Progenitor cell of endocrine pancreas (in vitro differentiated cells): ENCODE measurements at regions not wholly inside any gene's neighbourhood (a gene's known extent, or its start where the extent isn't known, plus 50 kb on each side); places are given as distances from the start of the nearest gene placed in this dataset.

Source experiments
- DNase-seq: peaks from one replicate; pipeline ENCODE4 v3.0.0; 2021; ENCODE audit warnings: low spot score; ENCODE audit not compliant: unreplicated experiment
- H3K27ac Mint-ChIP-seq: 2 replicates; pipeline ENCODE4 v1.8.0; 2021; ENCODE audit warnings: mild to moderate bottlenecking, moderate library complexity, mixed read lengths
- H3K27me3 Mint-ChIP-seq: 2 replicates; pipeline ENCODE4 v1.8.0; 2021; ENCODE audit warnings: mixed read lengths
- H3K36me3 Mint-ChIP-seq: 2 replicates; pipeline ENCODE4 v1.8.0; 2022; ENCODE audit warnings: mixed read lengths; ENCODE audit not compliant: insufficient read depth
- H3K4me1 Mint-ChIP-seq: 2 replicates; pipeline ENCODE4 v1.8.0; 2021; ENCODE audit warnings: low read depth, mixed read lengths
- H3K4me3 Mint-ChIP-seq: 2 replicates; pipeline ENCODE4 v1.8.0; 2021; ENCODE audit warnings: low read depth, mild to moderate bottlenecking, moderate library complexity, mixed read lengths
- H3K9me3 Mint-ChIP-seq: 2 replicates; pipeline ENCODE4 v1.8.0; 2021; ENCODE audit warnings: low read depth, mixed read lengths
- TF ChIP-seq, protein P1 (sequence below): fragments of 200-600 bp; sonication (generic); IDR thresholded peaks from one replicate; pipeline ENCODE4 v1.5.0; 2021; ENCODE audit warnings: antibody characterized with exemption, mild to moderate bottlenecking; ENCODE audit not compliant: unreplicated experiment

DNA sequence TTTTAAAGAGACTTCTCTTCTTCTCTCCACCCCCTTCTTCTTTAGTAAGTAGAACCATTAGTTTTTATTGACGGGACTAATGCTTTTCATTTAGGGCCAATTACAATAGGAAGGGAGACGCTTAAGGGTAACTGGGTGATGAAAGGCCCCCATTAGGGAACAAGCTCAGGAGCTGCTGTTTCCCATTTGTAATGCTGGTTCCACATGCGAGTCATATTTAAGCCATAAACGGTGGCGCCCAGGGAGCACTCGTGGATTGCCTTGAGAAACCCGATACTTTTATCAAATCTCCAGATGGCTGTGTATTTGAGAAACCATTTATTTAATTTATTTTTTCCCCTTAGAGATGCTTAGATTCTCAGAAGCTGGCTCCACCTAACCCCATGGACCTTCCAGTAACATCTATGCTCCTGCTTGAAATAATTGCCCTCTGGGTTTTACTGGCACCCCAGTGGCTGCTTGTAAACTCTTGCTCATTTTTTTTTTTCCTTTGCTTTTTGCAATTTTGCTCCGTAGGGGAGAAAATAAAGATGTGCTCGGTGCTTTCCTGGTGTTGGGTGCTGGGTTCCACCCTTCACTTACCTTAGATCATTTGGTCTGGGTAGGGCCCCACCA is 124.2 kb upstream of the MSX1 start:
- no peaks in the 10 kb centered on the region for H3K36me3 Mint-ChIP-seq
- H3K27me3 Mint-ChIP-seq = no peaks in the 10 kb centered on the region
- H3K9me3 Mint-ChIP-seq = no peaks in the 10 kb centered on the region
- no peak for DNase-seq
- no peak overlapping the region for H3K4me3 Mint-ChIP-seq
- H3K27ac Mint-ChIP-seq = no peak overlapping the region
- TF ChIP-seq, protein P1, sequence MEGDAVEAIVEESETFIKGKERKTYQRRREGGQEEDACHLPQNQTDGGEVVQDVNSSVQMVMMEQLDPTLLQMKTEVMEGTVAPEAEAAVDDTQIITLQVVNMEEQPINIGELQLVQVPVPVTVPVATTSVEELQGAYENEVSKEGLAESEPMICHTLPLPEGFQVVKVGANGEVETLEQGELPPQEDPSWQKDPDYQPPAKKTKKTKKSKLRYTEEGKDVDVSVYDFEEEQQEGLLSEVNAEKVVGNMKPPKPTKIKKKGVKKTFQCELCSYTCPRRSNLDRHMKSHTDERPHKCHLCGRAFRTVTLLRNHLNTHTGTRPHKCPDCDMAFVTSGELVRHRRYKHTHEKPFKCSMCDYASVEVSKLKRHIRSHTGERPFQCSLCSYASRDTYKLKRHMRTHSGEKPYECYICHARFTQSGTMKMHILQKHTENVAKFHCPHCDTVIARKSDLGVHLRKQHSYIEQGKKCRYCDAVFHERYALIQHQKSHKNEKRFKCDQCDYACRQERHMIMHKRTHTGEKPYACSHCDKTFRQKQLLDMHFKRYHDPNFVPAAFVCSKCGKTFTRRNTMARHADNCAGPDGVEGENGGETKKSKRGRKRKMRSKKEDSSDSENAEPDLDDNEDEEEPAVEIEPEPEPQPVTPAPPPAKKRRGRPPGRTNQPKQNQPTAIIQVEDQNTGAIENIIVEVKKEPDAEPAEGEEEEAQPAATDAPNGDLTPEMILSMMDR = no peak
- H3K4me1 Mint-ChIP-seq = no peaks in the 10 kb centered on the region

- TF ChIP-seq, protein P1 = no peak
- Mint-ChIP-seq H3K27me3 (no peaks in the 10 kb centered on the region), H3K4me3 (no peak overlapping the region), H3K9me3 (no peaks in the 10 kb centered on the region), H3K36me3 (no peaks in the 10 kb centered on the region), H3K27ac (no peak overlapping the region), H3K4me1 (no peaks in the 10 kb centered on the region)
- DNase-seq = no peak
Observed at GRCh38 chr4:4734425-4734824, 125.0 kb upstream of the MSX1 start.

DNA sequence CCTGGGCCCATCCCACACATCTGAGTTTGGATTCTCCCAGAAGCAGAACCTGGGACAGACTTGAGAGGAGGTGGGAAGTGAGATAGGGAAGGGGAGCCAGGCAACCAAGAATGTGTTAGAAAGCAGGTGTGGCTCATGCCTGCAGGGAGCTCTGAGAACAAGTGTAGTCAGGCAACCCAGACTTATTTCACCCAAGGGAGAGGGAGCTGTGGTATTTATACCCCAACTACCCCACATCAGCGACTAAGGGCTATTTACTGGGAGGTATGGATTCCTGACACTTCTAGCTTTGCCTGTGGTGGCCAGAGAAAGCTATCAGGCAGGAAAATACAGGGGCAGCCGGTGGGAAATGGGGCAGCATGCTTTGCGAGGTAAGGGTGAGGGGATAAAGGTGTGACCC is 125.8 kb upstream of the MSX1 start:
- no peaks in the 10 kb centered on the region for H3K9me3 Mint-ChIP-seq
- H3K27me3 Mint-ChIP-seq = no peaks in the 10 kb centered on the region
- no peaks in the 10 kb centered on the region for H3K36me3 Mint-ChIP-seq
- H3K4me1 Mint-ChIP-seq = no peaks in the 10 kb centered on the region
- DNase-seq = no peak
- TF ChIP-seq, protein P1 = no peak
- H3K4me3 Mint-ChIP-seq = no peak overlapping the region
- no peak overlapping the region for H3K27ac Mint-ChIP-seq

DNA sequence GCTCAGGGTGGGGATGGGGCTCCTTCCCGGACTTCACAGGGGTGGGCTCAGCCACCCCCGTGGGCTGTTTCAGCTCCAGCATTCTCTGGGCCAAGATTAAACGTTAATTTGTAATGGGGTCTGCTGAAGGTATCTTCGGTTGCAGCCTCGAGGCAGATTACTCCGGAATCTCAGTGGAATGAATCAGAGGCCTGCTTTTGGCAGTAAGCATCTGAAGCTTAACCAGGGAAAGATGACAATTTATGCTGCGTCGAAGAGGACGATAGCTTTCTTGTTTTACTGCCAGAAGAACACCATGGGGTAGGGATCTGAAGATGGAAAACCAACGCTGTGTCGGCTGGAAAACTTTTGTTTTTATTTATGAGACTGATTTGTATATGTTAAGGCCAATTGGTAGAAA is 129.2 kb upstream of the MSX1 start:
- DNase-seq = no peak
- Mint-ChIP-seq H3K27me3 (no peaks in the 10 kb centered on the region), H3K27ac (no peak overlapping the region), H3K9me3 (peaks cover 14% of the 10 kb centered on the region), H3K4me3 (no peak overlapping the region), H3K36me3 (peaks cover 3% of the 10 kb centered on the region), H3K4me1 (no peaks in the 10 kb centered on the region)
- TF ChIP-seq, protein P1 = no peak

- H3K27me3 Mint-ChIP-seq = no peaks in the 10 kb centered on the region
- H3K27ac Mint-ChIP-seq = no peak overlapping the region
- TF ChIP-seq, protein P1 = no peak
- DNase-seq = no peak
- peaks cover 4% of the 10 kb centered on the region for H3K36me3 Mint-ChIP-seq
- H3K9me3 Mint-ChIP-seq = peaks cover 16% of the 10 kb centered on the region
- H3K4me1 Mint-ChIP-seq = no peaks in the 10 kb centered on the region
- no peak overlapping the region for H3K4me3 Mint-ChIP-seq
Observed at GRCh38 chr4:4729206-4729605, 130.3 kb upstream of the MSX1 start.
